HG02938 (cell line): ENCODE measurements at regions not wholly inside any gene's neighbourhood (a gene's known extent, or its start where the extent isn't known, plus 50 kb on each side); places are given as distances from the start of the nearest gene placed in this dataset.
"Not testable (repeated sequence)": the region's sequence is repeated elsewhere in the genome, so short reads cannot be mapped to it uniquely, and the experiment has no call there.

ENCODE experiments used
- ATAC-seq: cut with Tn5 transposase; IDR thresholded peaks from one replicate; pipeline ENCODE4 v1.9.1; 2021; ENCODE audit warnings: mild to moderate bottlenecking, moderate library complexity; ENCODE audit not compliant: unreplicated experiment

DNA sequence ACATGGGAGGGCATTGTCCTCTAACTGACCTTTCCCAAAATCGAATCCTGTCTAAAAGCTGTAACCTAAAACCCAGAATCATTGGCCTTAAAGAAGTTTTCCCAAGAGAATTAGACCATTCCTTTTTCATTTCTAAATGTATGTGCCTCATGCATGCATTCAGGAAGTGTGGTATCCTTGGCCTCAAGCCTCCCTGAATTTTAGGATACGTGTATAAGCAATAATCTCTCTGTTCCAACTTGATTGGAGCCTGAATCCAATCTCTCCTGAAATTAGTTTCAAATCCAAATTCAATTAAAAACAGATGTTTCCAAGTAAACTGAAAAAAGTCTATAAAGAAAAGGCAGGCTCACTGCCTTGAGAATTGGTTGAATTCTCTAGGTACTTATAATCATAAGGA is 86.0 kb upstream of the VEPH1 start:
- no peak for ATAC-seq

DNA sequence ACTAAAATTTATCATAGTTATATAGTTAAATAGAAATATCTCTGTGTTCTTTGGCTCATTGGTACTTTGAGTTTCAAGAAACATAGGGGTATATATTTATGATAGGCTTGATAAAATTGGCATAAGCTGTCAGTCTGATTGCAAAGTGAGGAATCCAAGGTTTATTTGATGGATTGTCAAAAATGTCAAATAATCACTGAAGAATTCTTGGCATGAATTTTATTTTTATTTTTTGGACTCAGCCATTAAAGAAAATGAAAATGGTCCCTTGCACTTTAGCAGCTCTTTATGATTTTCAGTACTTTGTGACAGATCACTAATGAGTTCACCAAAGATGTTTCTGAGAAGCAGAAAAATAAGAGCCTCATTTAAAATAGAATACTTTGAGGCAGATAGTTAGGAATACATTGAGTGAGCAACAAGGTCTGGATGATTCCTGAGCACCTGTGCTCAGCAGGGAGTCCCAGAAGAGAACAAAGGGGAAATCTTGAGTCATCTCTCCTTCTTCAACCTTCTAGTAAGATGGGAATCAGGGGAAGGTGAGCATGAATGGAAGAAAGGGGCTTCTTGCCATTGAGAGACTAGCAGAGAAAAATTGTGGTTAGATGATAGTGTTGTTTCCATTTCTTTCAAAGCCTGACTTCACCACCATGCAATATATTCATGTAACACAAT is 85.3 kb upstream of the VEPH1 start:
- no peak for ATAC-seq

DNA sequence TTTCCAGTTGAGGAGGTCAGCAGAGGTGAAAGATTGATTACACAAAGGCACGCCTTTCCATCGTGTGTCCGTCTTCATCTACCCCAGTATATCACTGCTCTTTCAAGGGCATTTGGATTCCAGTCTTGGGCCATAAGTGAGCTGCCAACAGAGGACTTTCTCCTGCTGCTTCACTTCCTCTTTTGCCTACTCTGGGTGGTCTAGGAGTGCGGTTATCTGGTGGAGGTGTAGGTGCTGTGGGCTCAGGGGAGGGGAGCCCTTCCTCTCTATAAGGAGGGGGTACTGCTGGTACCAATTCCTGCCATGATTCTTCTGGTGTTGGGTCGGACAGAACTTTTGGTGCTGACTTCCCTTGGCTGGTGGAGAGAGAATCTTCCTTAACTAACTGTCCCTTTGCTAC is 83.1 kb upstream of the VEPH1 start:
- no peak for ATAC-seq

DNA sequence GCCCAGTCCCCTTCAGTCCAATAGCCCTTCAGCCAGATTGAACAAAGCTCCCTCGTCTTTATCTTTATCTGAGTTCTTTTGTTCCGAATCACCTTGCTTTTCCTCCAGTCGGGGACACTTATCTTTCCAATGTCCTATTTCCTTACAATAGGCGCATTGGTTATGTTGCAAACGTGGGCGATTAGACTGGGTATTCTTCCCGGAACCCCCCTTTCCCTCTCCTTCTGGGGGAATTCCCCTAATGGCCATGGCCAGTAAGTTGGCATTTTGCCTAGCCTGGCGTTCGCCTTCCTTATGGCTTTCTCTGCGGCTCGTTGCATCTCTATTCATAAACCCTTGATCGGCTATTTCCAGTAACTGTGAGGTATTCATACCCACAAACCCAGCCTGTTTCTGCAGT is 82.2 kb upstream of the VEPH1 start:
- no peak for ATAC-seq

DNA sequence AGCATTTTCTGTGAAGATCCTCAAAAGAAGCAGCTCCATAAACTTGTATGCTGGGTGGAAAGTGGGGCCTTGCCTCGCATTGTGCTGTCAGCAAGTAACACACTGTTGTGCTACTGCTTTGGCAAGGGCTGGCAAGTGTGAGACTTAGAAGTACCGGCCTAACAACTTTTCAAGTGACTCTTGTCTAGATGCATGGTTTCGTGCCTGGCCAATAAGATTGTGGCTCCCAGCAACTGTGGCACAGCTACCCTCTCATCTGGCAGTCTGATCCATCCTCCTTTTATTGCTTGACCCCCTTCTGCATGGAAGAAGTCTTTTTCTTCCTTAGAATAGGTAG is 79.4 kb upstream of the VEPH1 start:
- no peak for ATAC-seq

DNA sequence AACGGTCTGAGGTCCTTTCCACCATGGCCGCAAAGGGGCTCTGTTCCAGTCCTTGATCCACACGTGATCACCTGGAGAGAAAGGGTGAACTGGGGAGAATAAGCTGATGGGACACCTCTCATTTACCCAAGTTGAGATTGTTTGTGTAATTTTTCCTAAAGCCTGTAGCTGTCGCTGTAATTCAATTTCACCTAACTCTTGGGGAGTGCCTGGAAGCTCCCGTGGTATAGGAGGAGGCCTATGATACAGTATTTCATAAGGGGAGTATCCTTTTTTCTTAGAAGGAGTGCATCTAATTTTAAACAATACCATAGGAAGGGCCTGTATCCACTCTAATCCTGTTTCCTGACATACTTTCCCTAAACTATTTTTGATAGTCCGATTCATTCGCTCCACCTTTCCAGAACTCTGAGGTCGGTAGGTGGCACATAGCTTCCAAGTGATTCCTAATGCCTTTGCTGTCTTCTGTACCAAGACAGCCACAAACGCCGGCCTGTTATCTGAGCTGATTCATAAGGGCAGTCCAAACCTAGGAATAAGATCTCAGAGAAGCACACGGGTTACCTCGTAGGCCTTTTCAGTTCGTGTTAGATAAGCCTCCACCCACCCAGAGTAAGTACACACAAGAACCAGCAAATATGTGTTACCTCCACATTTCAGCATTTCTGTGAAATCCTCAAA is 78.9 kb upstream of the VEPH1 start:
- ATAC-seq, result not testable (repeated sequence)

DNA sequence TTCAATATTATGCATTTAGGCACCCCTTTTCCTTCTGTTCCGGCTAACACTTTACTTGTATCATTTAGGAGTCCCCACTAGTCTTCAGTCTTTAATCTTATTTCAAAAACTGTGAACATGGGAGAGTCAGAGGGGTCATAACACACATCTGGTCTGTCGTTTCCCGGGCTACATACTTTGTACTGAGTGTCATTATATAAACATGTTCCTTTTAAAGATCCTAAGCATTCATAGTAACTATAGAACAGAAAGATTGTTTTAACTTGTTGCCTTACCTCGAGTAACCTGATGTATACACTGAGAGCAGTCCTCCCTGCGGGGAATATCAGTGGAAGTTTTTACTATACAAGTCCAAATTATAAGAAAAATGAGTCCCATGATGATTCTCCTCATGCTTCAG is 78.2 kb upstream of the VEPH1 start:
- ATAC-seq, result no peak

DNA sequence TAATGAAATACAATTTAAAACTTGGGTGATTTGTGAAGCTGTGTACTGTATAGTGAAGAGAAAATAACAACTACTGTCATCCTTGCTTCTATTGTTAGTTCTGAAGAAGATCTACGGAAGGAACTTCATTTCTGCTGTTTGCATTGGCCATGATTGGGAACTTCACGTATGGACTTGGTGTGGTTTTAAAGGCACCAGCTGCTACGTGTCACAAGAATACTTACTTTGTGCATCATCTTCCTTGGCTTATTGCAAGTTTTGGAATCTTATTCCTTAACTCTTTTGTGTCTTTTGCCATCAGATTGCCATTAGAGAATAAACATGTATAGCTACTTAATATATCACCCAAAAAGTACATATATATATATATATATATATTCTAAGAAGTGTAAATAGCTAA is 75.0 kb upstream of the VEPH1 start:
- ATAC-seq, result no peak

DNA sequence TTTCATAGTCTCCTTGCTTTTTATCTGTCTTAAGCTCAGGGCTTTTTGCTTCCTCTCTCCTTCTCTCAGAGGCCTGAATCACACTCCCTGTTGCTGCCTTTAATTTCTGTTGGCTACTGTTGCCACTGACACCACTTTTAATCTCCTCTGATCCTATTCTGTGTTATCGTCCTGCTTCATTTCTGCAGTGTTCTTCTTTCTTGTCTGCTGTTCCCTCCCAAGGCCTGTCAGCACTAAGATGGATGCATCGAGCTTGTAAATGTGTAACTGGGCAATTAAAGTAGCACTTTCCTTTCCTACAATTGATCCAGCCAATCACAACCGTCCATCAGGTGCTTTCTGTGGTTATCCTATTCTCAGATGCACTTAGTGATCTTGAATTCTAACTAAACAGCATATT is 71.3 kb upstream of the VEPH1 start:
- ATAC-seq, result no peak

DNA sequence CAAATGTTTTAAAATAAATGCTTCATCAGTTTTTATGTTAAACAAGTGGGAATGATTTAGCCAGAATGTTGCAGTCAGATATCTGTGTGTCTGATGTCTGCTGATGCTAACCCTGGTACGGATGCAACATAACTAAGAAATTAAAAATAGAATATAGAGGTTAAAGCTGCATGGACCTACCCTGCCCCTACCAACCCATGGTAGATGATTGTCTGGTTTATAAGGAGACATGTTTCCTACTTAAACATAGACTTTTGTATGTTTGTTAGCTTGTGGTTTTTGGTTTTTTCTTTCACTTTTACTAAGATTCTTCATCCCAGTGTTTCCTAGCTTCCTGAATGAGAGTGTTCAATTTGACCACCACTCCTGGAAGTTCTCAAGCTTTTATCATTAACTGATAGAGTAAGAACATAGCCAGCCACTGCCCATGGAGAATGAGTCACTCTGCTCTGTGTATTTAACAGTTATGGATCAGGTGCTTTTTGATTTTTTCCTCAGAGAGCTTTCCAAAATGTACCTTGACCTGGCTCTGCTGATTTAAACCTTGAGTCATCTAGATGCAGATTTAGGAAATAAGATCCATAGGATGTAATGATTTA is 70.7 kb upstream of the VEPH1 start:
- no peak for ATAC-seq

DNA sequence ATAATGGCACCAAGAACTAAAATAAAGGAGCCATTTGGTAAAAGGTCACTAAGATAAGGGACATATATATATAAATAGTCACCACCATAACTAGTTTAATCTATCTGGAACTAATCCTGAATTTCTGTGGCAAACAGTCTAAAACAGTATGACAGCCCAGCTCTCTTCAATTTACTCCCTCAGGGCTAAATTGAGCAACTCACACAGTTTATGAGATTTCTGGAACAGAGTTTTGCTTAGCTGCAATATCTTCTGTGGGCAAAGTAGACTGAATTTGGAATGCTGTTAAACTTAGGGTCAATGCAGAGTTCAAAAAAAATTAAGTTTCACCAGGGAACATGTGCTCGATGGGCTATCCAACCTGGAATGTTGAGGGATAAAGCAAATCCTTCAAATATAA is 70.1 kb upstream of the VEPH1 start:
- ATAC-seq, result no peak

DNA sequence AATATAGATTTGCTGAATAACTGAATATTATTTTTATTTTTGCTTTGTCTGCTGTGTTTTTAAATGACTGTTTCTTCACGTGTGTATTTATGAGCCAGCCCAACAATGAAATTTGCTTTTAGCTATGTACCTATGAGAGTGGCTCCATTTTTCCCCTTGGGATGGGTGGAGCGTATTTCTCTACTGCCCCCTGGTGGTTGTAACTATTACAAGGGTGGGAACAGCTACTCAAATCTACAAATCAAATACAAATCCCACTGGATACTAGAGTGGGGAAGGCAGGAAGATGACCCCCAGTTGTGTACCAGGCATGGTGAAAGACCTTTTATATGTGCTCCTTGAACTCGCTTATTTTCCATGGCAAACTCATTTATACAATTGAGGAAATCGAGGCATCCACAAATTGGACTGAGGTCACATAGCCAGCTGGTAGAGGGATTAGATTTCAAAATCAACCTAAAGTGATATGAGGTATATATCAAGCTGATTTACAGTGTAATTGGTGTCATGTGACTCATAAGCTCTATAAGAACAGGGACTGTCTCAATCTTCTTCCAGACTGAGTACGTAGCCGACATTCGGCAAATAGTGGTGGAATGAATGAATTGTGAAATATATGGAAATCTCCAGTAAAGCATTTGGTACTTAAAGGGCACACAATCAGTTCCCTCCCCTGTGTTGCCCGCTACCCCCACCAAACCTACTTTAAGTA is 69.5 kb upstream of the VEPH1 start:
- peak; percentile 82 for ATAC-seq

DNA sequence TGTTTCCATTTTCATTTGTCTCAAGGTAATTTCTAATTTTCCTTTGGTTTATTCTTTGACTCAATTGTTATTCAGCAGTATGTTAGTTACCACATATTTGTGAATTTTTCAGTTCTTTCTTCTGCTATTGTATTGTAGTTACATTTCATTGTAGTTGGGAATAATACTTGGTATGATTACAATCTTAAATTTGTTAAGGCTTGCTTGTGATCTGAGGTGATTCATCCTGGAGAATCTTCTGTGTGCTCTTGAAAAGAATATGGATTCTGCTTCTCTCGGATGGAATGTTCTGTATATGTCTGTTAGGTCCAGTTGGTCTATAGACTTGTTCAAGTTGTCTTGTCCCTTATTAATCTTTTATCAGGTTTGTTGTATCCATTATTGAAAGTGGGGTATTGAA is 63.4 kb upstream of the VEPH1 start:
- no peak for ATAC-seq

DNA sequence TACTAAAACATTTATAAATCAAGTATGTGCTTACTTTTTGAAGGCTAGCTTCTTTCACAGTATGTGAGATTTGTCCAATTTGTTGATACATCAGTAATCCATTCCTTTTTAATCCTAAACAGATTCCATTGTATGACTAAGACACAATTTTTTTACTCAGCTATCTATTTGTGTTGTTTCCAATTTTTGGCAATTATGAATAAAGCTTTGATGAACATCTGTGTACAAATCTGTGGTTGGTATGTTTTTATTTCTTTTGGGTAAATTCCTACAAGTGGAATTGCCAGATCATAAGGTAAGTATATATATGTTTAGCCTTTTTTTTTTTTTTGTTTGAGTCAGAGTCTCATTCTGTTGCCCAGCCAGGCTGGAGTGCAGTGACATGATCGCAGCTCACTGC is 56.2 kb upstream of the VEPH1 start:
- ATAC-seq, result no peak
